ENCODE measurements at regions not wholly inside any gene's neighbourhood (a gene's known extent, or its start where the extent isn't known, plus 50 kb on each side); places are given as distances from the start of the nearest gene placed in this dataset.

DNA sequence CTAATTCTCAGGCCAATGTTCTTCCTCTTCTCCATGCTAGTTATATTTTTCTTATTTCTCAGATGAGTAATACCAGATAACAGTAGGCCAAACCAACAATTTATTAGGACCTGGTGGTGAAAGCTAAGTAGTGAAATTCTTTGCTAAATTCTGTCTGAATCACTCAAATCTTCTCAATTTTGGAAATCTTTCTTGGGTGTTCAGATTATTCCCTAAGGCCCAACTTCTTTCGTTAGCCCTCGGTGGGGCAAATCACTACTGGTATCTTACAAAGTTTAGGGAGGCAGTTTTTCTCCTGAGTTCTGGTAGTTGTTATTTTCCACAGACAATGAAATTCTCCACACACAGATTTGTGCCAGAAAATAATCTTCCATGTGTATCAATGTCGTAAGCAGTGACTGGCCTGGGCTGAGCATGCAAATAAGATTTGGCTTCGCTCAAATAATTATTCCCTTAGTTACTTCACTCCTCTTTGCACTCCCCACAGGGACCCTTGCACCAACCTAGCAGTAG lies 443.5 kb upstream of the SLC14A2 start:
- TF ChIP-seq, protein P1, sequence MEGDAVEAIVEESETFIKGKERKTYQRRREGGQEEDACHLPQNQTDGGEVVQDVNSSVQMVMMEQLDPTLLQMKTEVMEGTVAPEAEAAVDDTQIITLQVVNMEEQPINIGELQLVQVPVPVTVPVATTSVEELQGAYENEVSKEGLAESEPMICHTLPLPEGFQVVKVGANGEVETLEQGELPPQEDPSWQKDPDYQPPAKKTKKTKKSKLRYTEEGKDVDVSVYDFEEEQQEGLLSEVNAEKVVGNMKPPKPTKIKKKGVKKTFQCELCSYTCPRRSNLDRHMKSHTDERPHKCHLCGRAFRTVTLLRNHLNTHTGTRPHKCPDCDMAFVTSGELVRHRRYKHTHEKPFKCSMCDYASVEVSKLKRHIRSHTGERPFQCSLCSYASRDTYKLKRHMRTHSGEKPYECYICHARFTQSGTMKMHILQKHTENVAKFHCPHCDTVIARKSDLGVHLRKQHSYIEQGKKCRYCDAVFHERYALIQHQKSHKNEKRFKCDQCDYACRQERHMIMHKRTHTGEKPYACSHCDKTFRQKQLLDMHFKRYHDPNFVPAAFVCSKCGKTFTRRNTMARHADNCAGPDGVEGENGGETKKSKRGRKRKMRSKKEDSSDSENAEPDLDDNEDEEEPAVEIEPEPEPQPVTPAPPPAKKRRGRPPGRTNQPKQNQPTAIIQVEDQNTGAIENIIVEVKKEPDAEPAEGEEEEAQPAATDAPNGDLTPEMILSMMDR (conservative IDR thresholded peaks at IDR 0.05), result no peak
- no peak for TF ChIP-seq ZFX (IDR thresholded peaks at IDR 0.05)

All from C4-2B (cell line).